ENCODE measurements at regions not wholly inside any gene's neighbourhood (a gene's known extent, or its start where the extent isn't known, plus 50 kb on each side); places are given as distances from the start of the nearest gene placed in this dataset.

- TF ChIP-seq, protein P1, sequence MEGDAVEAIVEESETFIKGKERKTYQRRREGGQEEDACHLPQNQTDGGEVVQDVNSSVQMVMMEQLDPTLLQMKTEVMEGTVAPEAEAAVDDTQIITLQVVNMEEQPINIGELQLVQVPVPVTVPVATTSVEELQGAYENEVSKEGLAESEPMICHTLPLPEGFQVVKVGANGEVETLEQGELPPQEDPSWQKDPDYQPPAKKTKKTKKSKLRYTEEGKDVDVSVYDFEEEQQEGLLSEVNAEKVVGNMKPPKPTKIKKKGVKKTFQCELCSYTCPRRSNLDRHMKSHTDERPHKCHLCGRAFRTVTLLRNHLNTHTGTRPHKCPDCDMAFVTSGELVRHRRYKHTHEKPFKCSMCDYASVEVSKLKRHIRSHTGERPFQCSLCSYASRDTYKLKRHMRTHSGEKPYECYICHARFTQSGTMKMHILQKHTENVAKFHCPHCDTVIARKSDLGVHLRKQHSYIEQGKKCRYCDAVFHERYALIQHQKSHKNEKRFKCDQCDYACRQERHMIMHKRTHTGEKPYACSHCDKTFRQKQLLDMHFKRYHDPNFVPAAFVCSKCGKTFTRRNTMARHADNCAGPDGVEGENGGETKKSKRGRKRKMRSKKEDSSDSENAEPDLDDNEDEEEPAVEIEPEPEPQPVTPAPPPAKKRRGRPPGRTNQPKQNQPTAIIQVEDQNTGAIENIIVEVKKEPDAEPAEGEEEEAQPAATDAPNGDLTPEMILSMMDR (IDR thresholded peaks at IDR 0.05; ENCODE audit: low read length), result no peak
- TF ChIP-seq EZH2 (optimal IDR thresholded peaks at IDR 0.05; ENCODE audit: low read depth, low read length), result no peak
Measured at GRCh38 chr2:80706541-80706940, 402.0 kb upstream of the LRRTM1 start.
